ENCODE measurements at regions not wholly inside any gene's neighbourhood (a gene's known extent, or its start where the extent isn't known, plus 50 kb on each side); places are given as distances from the start of the nearest gene placed in this dataset.

GRCh38 chr22:22738959-22739585 lies 94.7 kb downstream of the GGTLC2 start:
- Histone ChIP-seq H3K27me3 (ENCODE audit: insufficient read depth, low read length) (no peaks in the 10 kb centered on the region), H3K27ac (ENCODE audit: low read depth, low read length) (no peak overlapping the region), H3K36me3 (ENCODE audit: insufficient read depth, low read length) (no peaks in the 10 kb centered on the region), H3K9me3 (ENCODE audit: control insufficient read depth in 1 of 2, low read length in 2 of 2) (no peaks in the 10 kb centered on the region), H3K4me3 (ENCODE audit: low read length in 2 of 2) (no peak overlapping the region), H3K4me1 (ENCODE audit: insufficient read depth, low read length) (no peaks in the 10 kb centered on the region)
- intact Hi-C loops (cut with micrococcal nuclease): no loop called here
- Mint-ChIP-seq H3K4me1 (peaks cover 3 to 15% (median 7%) of the 10 kb centered on the region in 4 donors), H3K4me3 (no peak overlapping the region), H3K27ac (no peak overlapping the region), H3K9me3 (no peaks in the 10 kb centered on the region), H3K27me3 (peaks cover 23% of the 10 kb centered on the region in 2 donors), H3K36me3 (no peaks in the 10 kb centered on the region)
- ChIA-PET CTCF (ENCODE audit: partially characterized antibody) (interaction anchor here (0.7 kb wide), 1 partner anchor 647 kb away, joined by 3 read pairs; no protein-coding TSS in a partner anchor), POLR2A (ENCODE audit: partially characterized antibody) (no interaction called here)
- no peak for DNase-seq

GRCh38 chr22:22740560-22741276 lies 96.3 kb downstream of the GGTLC2 start:
- Histone ChIP-seq H3K36me3 (ENCODE audit: insufficient read depth, low read length) (no peaks in the 10 kb centered on the region), H3K4me3 (ENCODE audit: low read length in 2 of 2) (no peak overlapping the region), H3K27me3 (ENCODE audit: insufficient read depth, low read length) (no peaks in the 10 kb centered on the region), H3K9me3 (ENCODE audit: control insufficient read depth in 1 of 2, low read length in 2 of 2) (no peaks in the 10 kb centered on the region), H3K27ac (ENCODE audit: low read depth, low read length) (no peak overlapping the region), H3K4me1 (ENCODE audit: insufficient read depth, low read length) (no peaks in the 10 kb centered on the region)
- ChIA-PET POLR2A (ENCODE audit: partially characterized antibody) (no interaction called here), CTCF (ENCODE audit: partially characterized antibody) (interaction anchor here (1.0 to 7.8 kb wide), 2 partner anchors 13 to 142 kb away, joined by 4 to 152 read pairs; no protein-coding TSS in a partner anchor)
- intact Hi-C loops (cut with micrococcal nuclease): no loop called here
- DNase-seq: no peak
- Mint-ChIP-seq H3K4me1 (peaks cover 0 to 10% (median 5%) of the 10 kb centered on the region in 4 donors), H3K36me3 (no peaks in the 10 kb centered on the region), H3K27me3 (peaks cover 23 to 25% of the 10 kb centered on the region in 2 donors), H3K4me3 (no peak overlapping the region), H3K9me3 (no peaks in the 10 kb centered on the region), H3K27ac (no peak overlapping the region)

- Histone ChIP-seq H3K27me3 (ENCODE audit: insufficient read depth, low read length) (no peaks in the 10 kb centered on the region), H3K36me3 (ENCODE audit: insufficient read depth, low read length) (no peaks in the 10 kb centered on the region), H3K4me1 (ENCODE audit: insufficient read depth, low read length) (no peaks in the 10 kb centered on the region), H3K27ac (ENCODE audit: low read depth, low read length) (no peak overlapping the region), H3K9me3 (ENCODE audit: control insufficient read depth in 1 of 2, low read length in 2 of 2) (no peaks in the 10 kb centered on the region), H3K4me3 (ENCODE audit: low read length in 2 of 2) (no peak overlapping the region)
- Mint-ChIP-seq H3K9me3 (no peaks in the 10 kb centered on the region), H3K27me3 (peaks cover 23 to 24% of the 10 kb centered on the region in 2 donors), H3K4me1 (peaks cover 0 to 13% (median 6%) of the 10 kb centered on the region in 4 donors), H3K27ac (no peak overlapping the region), H3K4me3 (no peak overlapping the region), H3K36me3 (no peaks in the 10 kb centered on the region)
- no peak for DNase-seq
- intact Hi-C loops (cut with micrococcal nuclease): no loop called here
- CTCF ChIA-PET (ENCODE audit: partially characterized antibody): interaction anchor here (1.9 to 7.8 kb wide), 3 partner anchors 11 to 141 kb away, joined by 3 to 152 read pairs (median 26); no protein-coding TSS in a partner anchor
- POLR2A ChIA-PET (ENCODE audit: partially characterized antibody): no interaction called here
These were observed 97.4 kb downstream of the GGTLC2 start for GRCh38 chr22:22741843-22742242.

DNA sequence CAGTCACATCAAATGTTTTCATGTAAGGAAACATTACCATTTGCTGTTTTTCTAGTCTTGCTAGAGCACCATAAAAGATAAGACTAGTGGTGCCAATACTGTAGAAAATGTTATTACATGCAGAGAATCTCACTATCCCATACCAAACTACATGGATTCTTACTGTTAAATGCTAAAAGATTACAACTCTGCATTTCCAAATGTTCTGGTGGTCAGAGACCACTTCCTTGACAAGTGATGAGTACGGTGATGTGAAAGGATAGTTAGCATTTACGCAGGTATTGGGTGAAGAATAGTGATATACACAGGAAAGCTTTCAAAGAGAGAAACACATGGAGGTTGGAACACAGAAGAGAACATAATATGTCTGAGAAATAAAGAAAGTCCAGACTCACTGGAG lies 98.2 kb downstream of the GGTLC2 start:
- no peaks in the 10 kb centered on the region for H3K9me3 Mint-ChIP-seq
- DNase-seq: no peak
- Histone ChIP-seq H3K27me3 (ENCODE audit: insufficient read depth, low read length) (no peaks in the 10 kb centered on the region), H3K27ac (ENCODE audit: low read depth, low read length) (no peak overlapping the region), H3K36me3 (ENCODE audit: insufficient read depth, low read length) (no peaks in the 10 kb centered on the region), H3K4me1 (ENCODE audit: insufficient read depth, low read length) (no peaks in the 10 kb centered on the region), H3K9me3 (ENCODE audit: control insufficient read depth in 1 of 2, low read length in 2 of 2) (no peaks in the 10 kb centered on the region), H3K4me3 (ENCODE audit: low read length in 2 of 2) (no peak overlapping the region)
- H3K4me3 Mint-ChIP-seq: no peak overlapping the region
- ChIA-PET POLR2A (ENCODE audit: partially characterized antibody) (no interaction called here), CTCF (ENCODE audit: partially characterized antibody) (interaction anchor here (1.4 to 7.8 kb wide), 4 partner anchors 10 to 140 kb away, joined by 3 to 152 read pairs (median 14); no protein-coding TSS in a partner anchor)
- H3K36me3 Mint-ChIP-seq: no peaks in the 10 kb centered on the region
- peaks cover 0 to 9% (median 5%) of the 10 kb centered on the region in 4 donors for H3K4me1 Mint-ChIP-seq
- H3K27me3 Mint-ChIP-seq: peaks cover 18 to 20% of the 10 kb centered on the region in 2 donors
- intact Hi-C loops (cut with micrococcal nuclease): no loop called here
- no peak overlapping the region for H3K27ac Mint-ChIP-seq

GRCh38 chr22:22743128-22743760 lies 98.8 kb downstream of the GGTLC2 start:
- no peaks in the 10 kb centered on the region for H3K27me3 ChIP-seq (ENCODE audit: insufficient read depth, low read length)
- intact Hi-C loops (cut with micrococcal nuclease): no loop called here
- Mint-ChIP-seq H3K9me3 (no peaks in the 10 kb centered on the region), H3K27me3 (peaks cover 18% of the 10 kb centered on the region in 2 donors), H3K4me1 (peaks cover 0 to 12% (median 8%) of the 10 kb centered on the region in 4 donors), H3K36me3 (no peaks in the 10 kb centered on the region), H3K4me3 (no peak overlapping the region), H3K27ac (no peak overlapping the region)
- H3K9me3 ChIP-seq (ENCODE audit: control insufficient read depth in 1 of 2, low read length in 2 of 2): no peaks in the 10 kb centered on the region
- H3K4me3 ChIP-seq (ENCODE audit: low read length in 2 of 2): no peak overlapping the region
- no peaks in the 10 kb centered on the region for H3K36me3 ChIP-seq (ENCODE audit: insufficient read depth, low read length)
- POLR2A ChIA-PET (ENCODE audit: partially characterized antibody): no interaction called here
- no peaks in the 10 kb centered on the region for H3K4me1 ChIP-seq (ENCODE audit: insufficient read depth, low read length)
- CTCF ChIA-PET (ENCODE audit: partially characterized antibody): interaction anchor here (1.4 to 7.8 kb wide), 4 partner anchors 10 to 140 kb away, joined by 3 to 152 read pairs (median 14); no protein-coding TSS in a partner anchor
- no peak overlapping the region for H3K27ac ChIP-seq (ENCODE audit: low read depth, low read length)
- no peak for DNase-seq

- Mint-ChIP-seq H3K4me3 (no peak overlapping the region), H3K27me3 (peaks cover 14 to 18% of the 10 kb centered on the region in 2 donors), H3K9me3 (no peaks in the 10 kb centered on the region), H3K27ac (no peak overlapping the region), H3K4me1 (peaks cover 0 to 15% (median 10%) of the 10 kb centered on the region in 4 donors), H3K36me3 (no peaks in the 10 kb centered on the region)
- no peak overlapping the region for H3K27ac ChIP-seq (ENCODE audit: low read depth, low read length)
- H3K4me3 ChIP-seq (ENCODE audit: low read length in 2 of 2): no peak overlapping the region
- ChIA-PET CTCF (ENCODE audit: partially characterized antibody) (interaction anchor here (0.8 to 7.8 kb wide), 32 partner anchors 8 to 213 kb away, joined by 3 to 152 read pairs (median 6); no protein-coding TSS in a partner anchor), POLR2A (ENCODE audit: partially characterized antibody) (interaction anchor here (0.9 to 1.5 kb wide), 6 partner anchors 9 to 139 kb away, joined by 3 to 8 read pairs (median 4); no protein-coding TSS in a partner anchor)
- intact Hi-C loops (cut with micrococcal nuclease): loop anchor here (1.0 kb wide), 1 partner anchor 212 kb away; no protein-coding TSS in a partner anchor
- H3K36me3 ChIP-seq (ENCODE audit: insufficient read depth, low read length): no peaks in the 10 kb centered on the region
- H3K9me3 ChIP-seq (ENCODE audit: control insufficient read depth in 1 of 2, low read length in 2 of 2): no peaks in the 10 kb centered on the region
- no peaks in the 10 kb centered on the region for H3K27me3 ChIP-seq (ENCODE audit: insufficient read depth, low read length)
- no peaks in the 10 kb centered on the region for H3K4me1 ChIP-seq (ENCODE audit: insufficient read depth, low read length)
- no peak for DNase-seq
These were observed 100.2 kb downstream of the GGTLC2 start for GRCh38 chr22:22744412-22745224.
